ENCODE measurements at regions not wholly inside any gene's neighbourhood (a gene's known extent, or its start where the extent isn't known, plus 50 kb on each side); places are given as distances from the start of the nearest gene placed in this dataset.

- Mint-ChIP-seq H3K27me3 (ENCODE audit: low read depth, poor library complexity) (peaks cover 4% of the 10 kb centered on the region), H3K4me3 (no peak overlapping the region), H3K27ac (no peak overlapping the region), H3K9me3 (no peaks in the 10 kb centered on the region), H3K4me1 (peaks cover 6% of the 10 kb centered on the region), H3K36me3 (ENCODE audit: low read depth) (no peaks in the 10 kb centered on the region)
- TF ChIP-seq CTCF (IDR thresholded peaks at IDR 0.05): no peak
- no peak for DNase-seq
Observed at GRCh38 chr6:104612541-104612940, 247.2 kb downstream of the HACE1 start.

GRCh38 chr6:104608101-104608500, 251.6 kb downstream of the HACE1 start:
- TF ChIP-seq CTCF (IDR thresholded peaks at IDR 0.05): no peak
- H3K4me3 Mint-ChIP-seq: no peak overlapping the region
- no peaks in the 10 kb centered on the region for H3K4me1 Mint-ChIP-seq
- no peaks in the 10 kb centered on the region for H3K36me3 Mint-ChIP-seq (ENCODE audit: low read depth)
- DNase-seq: no peak
- no peaks in the 10 kb centered on the region for H3K27me3 Mint-ChIP-seq (ENCODE audit: low read depth, poor library complexity)
- no peak overlapping the region for H3K27ac Mint-ChIP-seq
- H3K9me3 Mint-ChIP-seq: no peaks in the 10 kb centered on the region

- H3K9me3 Mint-ChIP-seq: no peaks in the 10 kb centered on the region
- no peaks in the 10 kb centered on the region for H3K4me1 Mint-ChIP-seq
- H3K36me3 Mint-ChIP-seq (ENCODE audit: low read depth): no peaks in the 10 kb centered on the region
- no peak for DNase-seq
- TF ChIP-seq CTCF (IDR thresholded peaks at IDR 0.05): no peak
- no peak overlapping the region for H3K4me3 Mint-ChIP-seq
- H3K27me3 Mint-ChIP-seq (ENCODE audit: low read depth, poor library complexity): no peaks in the 10 kb centered on the region
- H3K27ac Mint-ChIP-seq: no peak overlapping the region
Observed at GRCh38 chr6:104607501-104607900, 252.2 kb downstream of the HACE1 start.

- H3K4me1 Mint-ChIP-seq: no peaks in the 10 kb centered on the region
- TF ChIP-seq CTCF (IDR thresholded peaks at IDR 0.05): no peak
- no peak overlapping the region for H3K27ac Mint-ChIP-seq
- no peaks in the 10 kb centered on the region for H3K27me3 Mint-ChIP-seq (ENCODE audit: low read depth, poor library complexity)
- no peaks in the 10 kb centered on the region for H3K36me3 Mint-ChIP-seq (ENCODE audit: low read depth)
- no peak overlapping the region for H3K4me3 Mint-ChIP-seq
- H3K9me3 Mint-ChIP-seq: no peaks in the 10 kb centered on the region
- DNase-seq: no peak
Observed at GRCh38 chr6:104606361-104606760, 253.4 kb downstream of the HACE1 start.

GRCh38 chr6:104604685-104605084, 255.0 kb downstream of the HACE1 start:
- no peak for DNase-seq
- Mint-ChIP-seq H3K27me3 (ENCODE audit: low read depth, poor library complexity) (no peaks in the 10 kb centered on the region), H3K4me1 (no peaks in the 10 kb centered on the region), H3K27ac (no peak overlapping the region), H3K4me3 (no peak overlapping the region), H3K36me3 (ENCODE audit: low read depth) (no peaks in the 10 kb centered on the region), H3K9me3 (no peaks in the 10 kb centered on the region)
- TF ChIP-seq CTCF (IDR thresholded peaks at IDR 0.05): no peak

GRCh38 chr6:104603108-104603745, 256.5 kb downstream of the HACE1 start:
- H3K36me3 Mint-ChIP-seq (ENCODE audit: low read depth): no peaks in the 10 kb centered on the region
- H3K9me3 Mint-ChIP-seq: no peaks in the 10 kb centered on the region
- no peaks in the 10 kb centered on the region for H3K4me1 Mint-ChIP-seq
- TF ChIP-seq CTCF (IDR thresholded peaks at IDR 0.05): no peak
- H3K27ac Mint-ChIP-seq: no peak overlapping the region
- no peaks in the 10 kb centered on the region for H3K27me3 Mint-ChIP-seq (ENCODE audit: low read depth, poor library complexity)
- no peak for DNase-seq
- H3K4me3 Mint-ChIP-seq: no peak overlapping the region

Measured in nephron progenitor cell (in vitro differentiated cells).